GM13976 (cell line): ENCODE measurements at regions not wholly inside any gene's neighbourhood (a gene's known extent, or its start where the extent isn't known, plus 50 kb on each side); places are given as distances from the start of the nearest gene placed in this dataset.

ENCODE experiments used
- DNase-seq: peaks from one replicate; pipeline ENCODE4 v3.0.0; 2012; ENCODE audit warnings: low spot score
- CTCF ChIP-seq: IDR thresholded peaks from 2 replicates; pipeline ENCODE4 v1.5.1; 2012; ENCODE audit warnings: borderline replicate concordance, mild to moderate bottlenecking; ENCODE audit not compliant: insufficient read depth; ENCODE audit errors: extremely low read depth, missing control alignments, control extremely low read depth
- in situ Hi-C: fragments of 300-500 bp; cut with MboI; formaldehyde crosslinking; loops from one replicate; pipeline ENCODE4 v1.12.0; 2022; ENCODE audit warnings: low sequenced_read_pairs, mixed read lengths, inconsistent platforms; ENCODE audit not compliant: unreplicated experiment

DNA sequence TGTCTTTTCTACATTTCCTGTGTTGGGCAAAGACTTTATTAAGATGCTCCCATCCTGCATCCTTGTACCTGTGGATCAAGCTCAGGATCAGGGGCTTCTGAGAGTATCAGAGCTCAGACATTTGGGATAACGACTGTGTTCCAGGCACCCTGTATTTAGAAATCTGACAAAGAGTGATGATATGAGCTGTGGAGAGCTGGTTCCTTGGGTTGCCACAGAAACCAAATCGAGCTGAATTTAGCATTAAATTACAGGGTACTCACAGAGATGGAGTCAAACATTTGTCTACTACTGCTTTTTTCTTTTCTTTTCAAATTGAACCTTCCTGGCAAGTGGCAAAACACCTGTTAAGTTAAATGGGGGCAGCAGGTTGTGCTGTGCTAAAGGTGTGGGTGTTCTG lies 110.6 kb downstream of the XCL2 start:
- in situ Hi-C loops: loop anchor here (25.0 kb wide), 1 partner anchor 904 kb away; no protein-coding TSS in a partner anchor
- no peak for TF ChIP-seq CTCF
- no peak for DNase-seq

DNA sequence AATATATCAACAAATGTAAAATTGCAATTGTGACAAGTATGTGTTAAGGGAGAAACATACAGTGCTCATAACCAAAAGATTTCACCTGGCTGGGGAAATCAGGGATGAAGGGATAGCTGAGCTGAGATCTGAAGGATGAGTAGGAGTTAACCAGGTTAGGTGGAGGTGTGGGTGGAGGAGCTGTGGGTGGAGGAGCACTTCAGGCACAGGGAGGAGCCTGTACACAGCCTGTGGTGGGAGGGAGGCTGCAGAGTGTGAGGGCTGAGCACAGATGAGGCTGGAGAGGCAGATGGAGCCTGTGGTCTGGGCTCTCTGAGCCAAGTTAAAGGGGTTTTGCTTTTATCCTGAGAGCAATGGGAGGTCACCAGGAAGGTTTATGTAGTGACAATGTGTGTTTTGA lies 111.9 kb downstream of the XCL2 start:
- no peak for TF ChIP-seq CTCF
- no peak for DNase-seq
- in situ Hi-C loops: loop anchor here (25.0 kb wide), 1 partner anchor 905 kb away; no protein-coding TSS in a partner anchor

DNA sequence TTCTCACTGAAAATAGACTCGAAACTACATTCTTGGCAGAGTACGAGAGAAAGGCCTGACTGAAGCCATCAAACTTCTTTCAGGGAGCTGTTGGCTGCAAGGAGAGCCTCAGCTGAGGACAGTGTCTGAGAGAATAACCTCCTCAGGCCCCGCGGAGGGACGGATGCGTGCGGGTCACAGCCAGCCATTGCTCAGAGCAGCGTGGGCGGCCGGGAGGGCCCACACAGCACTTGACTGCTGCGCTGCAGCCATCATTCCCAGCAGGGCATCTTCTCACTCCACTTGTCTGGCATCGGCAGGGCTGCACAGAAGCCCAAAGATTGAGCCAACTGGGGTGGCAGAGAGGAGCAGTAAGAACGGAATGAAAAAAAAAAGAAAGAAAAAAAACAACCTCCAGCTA lies 113.5 kb downstream of the XCL2 start:
- in situ Hi-C loops: loop anchor here (25.0 kb wide), 1 partner anchor 907 kb away; no protein-coding TSS in a partner anchor
- no peak for TF ChIP-seq CTCF
- no peak for DNase-seq

GRCh38 chr1:168428063-168428731 lies 115.6 kb downstream of the XCL2 start:
- in situ Hi-C loops: loop anchor here (25.0 kb wide), 1 partner anchor 909 kb away; no protein-coding TSS in a partner anchor
- DNase-seq: no peak
- TF ChIP-seq CTCF: no peak

DNA sequence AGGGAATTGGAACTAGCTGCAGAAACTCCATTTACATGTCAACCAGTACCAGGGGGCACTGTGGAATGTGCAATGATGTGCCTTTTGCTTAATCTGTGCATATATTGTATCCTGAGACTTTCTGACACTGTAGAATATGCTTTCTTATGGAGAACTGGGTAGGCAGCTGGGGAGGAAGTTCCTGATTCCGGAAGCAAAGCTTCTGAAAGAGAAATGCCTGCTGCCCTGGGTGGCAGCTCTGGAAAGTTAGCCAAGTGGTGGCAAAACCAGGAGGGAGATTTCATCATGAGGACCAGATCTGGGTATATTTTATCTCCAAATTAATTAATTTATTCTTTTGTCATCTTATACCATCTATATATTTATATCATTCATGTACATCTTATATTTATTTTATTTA lies 116.7 kb downstream of the XCL2 start:
- no peak for TF ChIP-seq CTCF
- DNase-seq: no peak
- in situ Hi-C loops: loop anchor here (25.0 kb wide), 1 partner anchor 910 kb away; no protein-coding TSS in a partner anchor

- DNase-seq: no peak
- in situ Hi-C loops: no loop called here
- no peak for TF ChIP-seq CTCF
Observed at GRCh38 chr1:168424281-168424680, 119.5 kb downstream of the XCL2 start.

DNA sequence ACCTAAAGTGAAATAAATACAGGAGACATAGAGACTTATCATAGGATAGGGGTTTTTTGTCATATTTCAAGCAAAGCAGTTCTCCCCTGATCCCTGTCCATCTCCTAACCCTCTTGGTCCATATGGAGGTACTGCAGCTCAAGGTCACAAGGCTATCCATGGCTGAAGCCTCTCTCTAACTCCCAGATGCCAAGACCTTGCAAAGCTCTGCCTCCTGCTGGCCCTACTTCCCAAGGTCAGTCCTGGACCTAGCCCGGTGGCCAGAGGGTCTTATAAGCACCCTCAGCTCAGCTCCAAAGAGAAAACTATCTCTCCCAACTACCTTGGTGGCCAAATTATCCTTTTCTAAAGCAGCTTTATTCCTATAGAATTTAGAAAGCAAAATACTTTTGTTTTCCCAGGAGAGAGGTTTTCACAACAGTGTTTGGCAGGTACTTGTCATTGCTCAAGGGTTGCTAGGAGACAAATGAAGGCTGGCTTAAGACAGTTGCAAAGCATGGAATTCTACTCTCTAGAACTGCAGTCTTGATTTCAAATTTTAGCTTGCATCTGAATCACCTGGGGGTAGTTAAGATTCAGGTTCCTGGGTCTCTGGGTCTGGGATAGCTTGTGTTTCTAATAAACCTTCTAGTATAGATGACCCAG lies 121.5 kb downstream of the XCL2 start:
- no peak for DNase-seq
- in situ Hi-C loops: no loop called here
- TF ChIP-seq CTCF: no peak
